ENCODE measurements at regions not wholly inside any gene's neighbourhood (a gene's known extent, or its start where the extent isn't known, plus 50 kb on each side); places are given as distances from the start of the nearest gene placed in this dataset.
"Not testable (repeated sequence)": the region's sequence is repeated elsewhere in the genome, so short reads cannot be mapped to it uniquely, and the experiment has no call there.

GRCh38 chr20:22529150-22530019 is 55.0 kb downstream of the FOXA2 start:
- DNase-seq (ENCODE audit: low spot score), result no peak

GRCh38 chr20:22526512-22527012 is 57.8 kb downstream of the FOXA2 start:
- DNase-seq (ENCODE audit: low spot score), result no peak

GRCh38 chr20:22525821-22526220 is 58.6 kb downstream of the FOXA2 start:
- no peak for DNase-seq (ENCODE audit: low spot score)

- no peak for DNase-seq (ENCODE audit: low spot score)
These were observed 59.1 kb downstream of the FOXA2 start for GRCh38 chr20:22525069-22525820.

GRCh38 chr20:22524393-22525015 is 59.9 kb downstream of the FOXA2 start:
- no peak for DNase-seq (ENCODE audit: low spot score)

GRCh38 chr20:22523499-22524392 is 60.6 kb downstream of the FOXA2 start:
- DNase-seq (ENCODE audit: low spot score), result no peak

GRCh38 chr20:22523128-22523498 is 61.3 kb downstream of the FOXA2 start:
- no peak for DNase-seq (ENCODE audit: low spot score)

GRCh38 chr20:22522701-22523100 is 61.7 kb downstream of the FOXA2 start:
- DNase-seq (ENCODE audit: low spot score), result no peak

- DNase-seq (ENCODE audit: low spot score), result not testable (repeated sequence)
These were observed 62.4 kb downstream of the FOXA2 start for GRCh38 chr20:22521940-22522339.

GRCh38 chr20:22520381-22520780 is 64.0 kb downstream of the FOXA2 start:
- no peak for DNase-seq (ENCODE audit: low spot score)

GRCh38 chr20:22515264-22515663 is 69.1 kb downstream of the FOXA2 start:
- DNase-seq (ENCODE audit: low spot score), result no peak

- DNase-seq (ENCODE audit: low spot score), result no peak
These were observed 70.8 kb downstream of the FOXA2 start for GRCh38 chr20:22513574-22513973.

- DNase-seq (ENCODE audit: low spot score), result no peak
These were observed 71.4 kb downstream of the FOXA2 start for GRCh38 chr20:22512911-22513489.

GRCh38 chr20:22511943-22512910 is 72.1 kb downstream of the FOXA2 start:
- no peak for DNase-seq (ENCODE audit: low spot score)

GRCh38 chr20:22509843-22510147 is 74.6 kb downstream of the FOXA2 start:
- DNase-seq (ENCODE audit: low spot score), result no peak

GRCh38 chr20:22509090-22509842 is 75.1 kb downstream of the FOXA2 start:
- no peak for DNase-seq (ENCODE audit: low spot score)

- DNase-seq (ENCODE audit: low spot score), result no peak
These were observed 75.9 kb downstream of the FOXA2 start for GRCh38 chr20:22508426-22508825.

GRCh38 chr20:22507240-22507961 is 77.0 kb downstream of the FOXA2 start:
- no peak for DNase-seq (ENCODE audit: low spot score)

Measured in SK-N-DZ (cell line).